GM12872 (cell line): ENCODE measurements at regions not wholly inside any gene's neighbourhood (a gene's known extent, or its start where the extent isn't known, plus 50 kb on each side); places are given as distances from the start of the nearest gene placed in this dataset.

Experiments
- TF ChIP-seq, protein P1 (sequence below): IDR thresholded peaks from 3 replicates; pipeline ENCODE4 v1.5.1; 2011; ENCODE audit warnings: low read depth, mild to moderate bottlenecking, low read length, moderate library complexity; ENCODE audit not compliant: insufficient read depth

DNA sequence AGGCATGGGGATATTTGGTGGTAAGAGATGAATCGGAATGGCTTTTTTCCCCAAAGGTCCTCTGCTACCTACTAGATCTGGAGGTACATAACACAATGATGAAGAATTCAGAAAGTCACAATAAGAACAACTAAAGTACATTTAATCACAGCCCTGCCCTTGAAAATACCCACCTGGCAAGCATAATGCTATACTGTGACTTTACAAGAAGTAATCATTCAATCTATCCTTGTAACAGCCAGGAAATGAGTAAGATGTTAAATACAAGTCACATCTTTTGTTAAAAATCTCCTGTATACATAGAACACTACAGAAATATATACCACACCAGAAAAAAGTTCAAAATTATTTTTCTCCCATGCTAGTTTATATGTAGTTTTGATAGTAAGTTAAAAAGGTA lies 108.3 kb upstream of the ABCB5 start:
- TF ChIP-seq, protein P1, sequence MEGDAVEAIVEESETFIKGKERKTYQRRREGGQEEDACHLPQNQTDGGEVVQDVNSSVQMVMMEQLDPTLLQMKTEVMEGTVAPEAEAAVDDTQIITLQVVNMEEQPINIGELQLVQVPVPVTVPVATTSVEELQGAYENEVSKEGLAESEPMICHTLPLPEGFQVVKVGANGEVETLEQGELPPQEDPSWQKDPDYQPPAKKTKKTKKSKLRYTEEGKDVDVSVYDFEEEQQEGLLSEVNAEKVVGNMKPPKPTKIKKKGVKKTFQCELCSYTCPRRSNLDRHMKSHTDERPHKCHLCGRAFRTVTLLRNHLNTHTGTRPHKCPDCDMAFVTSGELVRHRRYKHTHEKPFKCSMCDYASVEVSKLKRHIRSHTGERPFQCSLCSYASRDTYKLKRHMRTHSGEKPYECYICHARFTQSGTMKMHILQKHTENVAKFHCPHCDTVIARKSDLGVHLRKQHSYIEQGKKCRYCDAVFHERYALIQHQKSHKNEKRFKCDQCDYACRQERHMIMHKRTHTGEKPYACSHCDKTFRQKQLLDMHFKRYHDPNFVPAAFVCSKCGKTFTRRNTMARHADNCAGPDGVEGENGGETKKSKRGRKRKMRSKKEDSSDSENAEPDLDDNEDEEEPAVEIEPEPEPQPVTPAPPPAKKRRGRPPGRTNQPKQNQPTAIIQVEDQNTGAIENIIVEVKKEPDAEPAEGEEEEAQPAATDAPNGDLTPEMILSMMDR, result no peak

DNA sequence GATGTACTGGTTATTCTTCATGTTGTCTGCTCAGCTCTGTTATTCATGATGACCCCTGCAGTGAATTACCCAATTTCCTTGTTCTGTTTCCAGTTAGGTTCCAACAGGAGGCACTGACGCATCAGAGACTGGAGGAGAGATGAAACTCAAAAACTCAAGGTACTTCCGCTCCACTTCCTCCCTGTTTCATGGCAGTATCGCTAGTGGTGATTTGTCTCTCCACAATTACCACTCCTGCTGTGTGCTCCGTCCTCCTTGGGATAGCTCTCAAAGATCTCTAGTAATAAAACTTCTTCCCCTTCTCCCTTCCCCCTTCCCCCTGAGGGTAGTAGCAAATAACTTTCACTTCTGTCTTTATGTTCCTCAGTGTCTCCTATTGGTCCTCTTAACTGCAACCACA lies 107.4 kb upstream of the ABCB5 start:
- TF ChIP-seq, protein P1, result no peak

DNA sequence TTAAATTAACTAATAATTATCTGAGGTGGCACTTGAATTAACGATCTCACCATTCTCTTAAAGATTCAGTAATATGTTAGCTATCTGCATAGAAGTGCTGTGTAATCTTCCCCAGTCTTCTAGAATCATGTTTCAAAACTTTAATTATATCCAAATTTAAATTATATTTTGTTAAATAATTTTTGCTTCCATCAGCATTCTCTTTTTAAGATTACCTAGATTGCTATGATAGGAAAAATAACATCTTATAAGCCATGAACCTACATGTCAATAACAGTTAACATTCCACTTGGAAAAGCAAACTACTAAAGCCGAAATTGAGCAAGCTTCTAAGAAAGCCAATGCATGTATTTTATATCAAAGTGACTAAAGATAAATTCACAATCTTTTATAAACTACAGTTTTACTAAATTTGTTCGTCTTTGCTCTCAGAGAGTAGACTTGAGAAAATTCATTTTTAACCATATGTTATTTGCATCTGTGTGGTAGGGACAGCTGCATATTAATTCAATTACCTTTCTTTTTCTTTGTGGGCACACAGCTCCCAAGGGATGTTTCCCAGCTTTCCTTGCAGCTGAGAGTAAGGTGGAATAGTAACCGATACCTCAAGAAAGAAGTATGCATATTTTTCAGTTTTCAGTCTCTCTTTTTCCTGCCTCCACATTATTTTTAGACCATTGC lies 105.4 kb upstream of the ABCB5 start:
- TF ChIP-seq, protein P1, result no peak

DNA sequence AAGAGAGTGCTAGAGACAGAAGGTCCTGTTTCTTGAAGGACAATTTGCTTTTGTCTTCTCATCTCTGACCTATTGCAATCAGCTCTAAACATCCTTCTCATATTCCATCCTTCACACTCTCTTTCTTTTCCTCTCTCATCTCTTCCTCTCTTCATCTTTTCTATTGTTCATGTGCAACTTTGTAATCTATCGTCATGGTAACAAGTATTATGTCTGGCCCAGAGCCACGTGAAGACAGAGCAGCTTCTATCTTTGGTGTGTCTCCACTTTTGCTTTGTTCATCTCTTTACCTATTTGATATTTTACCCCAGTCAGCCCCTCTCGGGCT lies 104.9 kb upstream of the ABCB5 start:
- TF ChIP-seq, protein P1, result no peak

DNA sequence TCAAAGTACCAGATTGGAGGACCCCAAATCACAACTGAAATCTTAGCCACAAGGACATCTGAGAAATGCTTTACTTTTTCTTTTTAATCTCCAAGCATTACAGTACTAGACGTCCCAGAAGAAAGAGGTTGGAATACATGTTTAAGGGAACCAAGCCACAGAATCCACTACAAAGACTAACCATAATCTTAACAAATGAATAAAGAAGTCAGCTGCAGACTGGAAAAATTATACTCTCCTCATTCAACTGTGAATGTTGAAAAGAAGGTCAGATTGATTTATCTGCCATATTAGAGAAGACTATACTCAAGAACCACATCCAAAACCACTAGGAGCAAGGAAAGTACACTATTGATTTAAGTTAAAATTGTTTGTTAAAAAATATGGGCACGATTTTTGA lies 102.1 kb upstream of the ABCB5 start:
- TF ChIP-seq, protein P1, result no peak

DNA sequence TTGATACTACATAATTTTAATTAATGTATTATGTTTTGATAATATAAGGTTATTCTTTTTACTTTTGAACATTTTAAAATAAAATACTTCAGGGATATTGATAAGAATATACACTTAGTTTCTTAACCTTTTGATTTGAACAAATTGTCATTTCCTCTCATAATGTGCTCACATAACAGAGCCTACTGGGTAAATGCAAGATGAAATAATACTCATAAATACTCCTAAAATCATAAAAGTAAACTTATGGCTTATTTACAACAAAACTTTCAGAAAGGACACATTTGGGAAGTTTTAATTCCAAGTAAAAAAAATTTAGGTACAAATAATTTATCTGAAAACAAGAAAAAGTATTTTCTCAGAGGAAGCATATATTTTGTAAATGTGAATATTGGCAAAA lies 101.6 kb upstream of the ABCB5 start:
- TF ChIP-seq, protein P1, result no peak

DNA sequence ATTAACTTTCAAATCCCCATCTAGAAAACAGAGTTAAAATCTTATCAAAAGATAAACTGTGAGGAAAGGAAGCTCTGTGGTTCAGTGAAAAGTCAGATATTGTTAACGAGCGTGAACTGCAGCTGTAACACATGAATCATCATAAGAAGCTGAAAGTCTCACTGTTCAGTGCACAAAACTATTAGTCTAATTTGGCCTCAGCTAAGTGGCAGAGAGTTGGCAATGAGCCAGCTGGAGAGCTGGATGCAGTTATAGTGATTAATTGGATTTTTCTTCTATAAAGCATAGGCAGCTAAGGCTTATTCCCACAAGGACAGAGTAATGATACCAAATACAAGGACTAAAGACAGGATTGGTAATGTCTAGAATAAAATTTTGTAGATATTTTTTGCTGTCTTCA lies 101.1 kb upstream of the ABCB5 start:
- TF ChIP-seq, protein P1, result no peak
